HepG2 (cell line): ENCODE measurements at regions not wholly inside any gene's neighbourhood (a gene's known extent, or its start where the extent isn't known, plus 50 kb on each side); places are given as distances from the start of the nearest gene placed in this dataset.

Experiments used
- ATAC-seq: fragments of 200-7000 bp; cut with Tn5 transposase; 3 replicates; pipeline ENCODE4 v1.9.1; 2020; ENCODE audit warnings: mild to moderate bottlenecking, moderate library complexity
- BruUV-seq: library from RNA; stranded (reverse); fragments of 400-500 nt; replicated peaks from 2 replicates; lab custom pipeline; 2021; lab: Mats Ljungman, UMichigan
- CTCF ChIA-PET: fragments of 300-600 bp; formaldehyde crosslinking; extraction: SDS; loops from one replicate; lab custom pipeline; 2021; ENCODE audit warnings: low total read pairs, inconsistent platforms, low intra/inter-chr PET ratio; lab: Yijun Ruan, JAX
- POLR2A ChIA-PET: fragments of 350-600 bp; sonication (Branson Sonifier 250); formaldehyde crosslinking; loops from one replicate; lab custom pipeline; 2020; ENCODE audit warnings: antibody characterized with exemption, inconsistent platforms; lab: Yijun Ruan, JAX
- DNase-seq: peaks from one replicate; pipeline ENCODE4 v3.0.0-alpha.2; 2015; ENCODE audit warnings: low spot score
- FAIRE-seq: peaks from 3 replicates; lab custom pipeline; 2011; peaks lifted over from hg19 to GRCh38; lab: Jason Lieb, UNC
- H2AFZ ChIP-seq: one replicate; pipeline ENCODE4 v1.6.1; 2011; ENCODE audit warnings: low read length, inconsistent platforms
- H3K27ac ChIP-seq: fragments of 300-600 bp; 3 replicates; pipeline ENCODE4 v1.8.0; 2011; ENCODE audit warnings: mixed run types, mild to moderate bottlenecking, mixed read lengths, low read length, inconsistent platforms; ENCODE audit not compliant: insufficient read depth; ENCODE audit errors: extremely low read length
- H3K27me3 ChIP-seq, 2 experiments: fragments of 200-600 bp in 1 of 2; 2 replicates in 1 of 2; 3 replicates in 1 of 2; pipeline versions ENCODE4 v1.6.0 to v1.8.0; 2011; ENCODE audit warnings: low read length in 2 of 2, mild to moderate bottlenecking in 2 of 2, moderate library complexity in 2 of 2, inconsistent platforms in 1 of 2; ENCODE audit not compliant: insufficient read depth in 2 of 2, control insufficient read depth in 1 of 2
- H3K36me3 ChIP-seq, 2 experiments: fragments of 200-600 bp in 1 of 2; replicated peaks in 1 of 2; 2 replicates in 1 of 2; 3 replicates in 1 of 2; pipeline versions ENCODE4 v1.5.1 to v1.8.0; 2011; ENCODE audit warnings: low read length in 2 of 2, inconsistent platforms in 1 of 2; ENCODE audit not compliant: insufficient read depth in 2 of 2, control insufficient read depth in 1 of 2
- H3K4me1 ChIP-seq: 2 replicates; pipeline ENCODE4 v1.5.1; 2012; ENCODE audit warnings: low read length, inconsistent platforms; ENCODE audit not compliant: insufficient read depth
- H3K4me2 ChIP-seq: 2 replicates; pipeline ENCODE4 v1.6.0; 2011; ENCODE audit warnings: low read depth, low read length, inconsistent platforms
- H3K4me3 ChIP-seq, 3 experiments: fragments of 200-600 bp in 1 of 3; sonication (generic), shearing (Covaris generic) in 1 of 3; replicated peaks in 1 of 3; 2 replicates each; pipeline ENCODE4 v1.5.1; 2011 to 2016; ENCODE audit warnings: low read length in 3 of 3, inconsistent platforms in 2 of 3, low read depth in 2 of 3, mild to moderate bottlenecking in 2 of 3, control low read depth in 1 of 3, mixed read lengths in 1 of 3; ENCODE audit not compliant: insufficient read depth in 1 of 3
- H3K79me2 ChIP-seq: one replicate; pipeline ENCODE4 v1.6.1; 2011; ENCODE audit warnings: low read length, inconsistent platforms; ENCODE audit not compliant: insufficient read depth
- H3K9ac ChIP-seq: 2 replicates; pipeline ENCODE4 v1.6.0; 2011; ENCODE audit warnings: mild to moderate bottlenecking, low read depth, low read length, inconsistent platforms; ENCODE audit not compliant: insufficient read depth
- H3K9me3 ChIP-seq: 2 replicates; pipeline ENCODE4 v1.5.1; 2012; ENCODE audit warnings: mild to moderate bottlenecking, low read length
- H4K20me1 ChIP-seq: 2 replicates; pipeline ENCODE4 v1.6.0; 2011; ENCODE audit warnings: inconsistent platforms, mild to moderate bottlenecking, low read length, moderate library complexity; ENCODE audit not compliant: insufficient read depth
- HNRNPL ChIP-seq: fragments of 200-400 bp; formaldehyde crosslinking; IDR thresholded peaks from 2 replicates; pipeline ENCODE4 v1.6.1; 2017; ENCODE audit warnings: mild to moderate bottlenecking, low read depth, low read length
- MED13 ChIP-seq: sonication (generic); formaldehyde crosslinking; IDR thresholded peaks from 2 replicates; pipeline ENCODE4 v1.5.0; 2020; ENCODE audit warnings: missing genetic modification reagents
- REXO4 ChIP-seq: sonication (generic); formaldehyde crosslinking; IDR thresholded peaks from 2 replicates; pipeline ENCODE4 v1.8.0; 2022; ENCODE audit warnings: missing genetic modification reagents, mild to moderate bottlenecking, borderline replicate concordance
- TFAP4 ChIP-seq: sonication (generic); IDR thresholded peaks from 2 replicates; pipeline ENCODE4 v1.6.1; 2016; ENCODE audit warnings: low read depth, borderline replicate concordance
- ZBTB46 ChIP-seq: sonication (generic); formaldehyde crosslinking; IDR thresholded peaks from 2 replicates; pipeline ENCODE4 v1.4.0; 2020; ENCODE audit warnings: mild to moderate bottlenecking, missing genetic modification reagents, borderline replicate concordance
- ZNF354B ChIP-seq: sonication (generic); formaldehyde crosslinking; IDR thresholded peaks from 2 replicates; pipeline ENCODE4 v1.8.0; 2022; ENCODE audit warnings: mild to moderate bottlenecking, missing genetic modification reagents
- ZSCAN20 ChIP-seq: sonication (generic); formaldehyde crosslinking; IDR thresholded peaks from 2 replicates; pipeline ENCODE4 v1.4.0; 2020; ENCODE audit warnings: missing genetic modification reagents, mild to moderate bottlenecking, borderline replicate concordance
- WGBS: methylation state at CpG from one replicate; pipeline ENCODE4 v1.1.6; 2017; ENCODE audit warnings: low lambda C conversion rate; 5-methylcytosine and 5-hydroxymethylcytosine counted together
- in situ Hi-C: cut with HindIII; loops from 2 replicates; pipeline ENCODE4 v1.10.0; 2017; ENCODE audit warnings: low pct_unique_long_range_greater_than_20kb; ENCODE audit not compliant: extremely low pct_ligation_motif_present
- intact Hi-C: fragments of 100-400 bp; cut with micrococcal nuclease; formaldehyde crosslinking; loops from one replicate; pipeline ENCODE4 v1.10.0; 2022; ENCODE audit not compliant: unreplicated experiment

GRCh38 chr16:79966226-79966625 is 365.7 kb upstream of the MAF start:
- in situ Hi-C loops = no loop called here
- Histone ChIP-seq H3K4me1 (no peaks in the 10 kb centered on the region), H4K20me1 (no peaks in the 10 kb centered on the region), H3K27ac (no peak overlapping the region), H3K4me2 (no peak overlapping the region), H3K27me3 (no peaks in the 10 kb centered on the region), H2AFZ (no peak overlapping the region), H3K79me2 (no peaks in the 10 kb centered on the region), H3K4me3 (no peak overlapping the region), H3K9me3 (0 out of 2 replicates have a peak, but pooled peaks cover 4% of the 10 kb centered on the region), H3K9ac (no peak overlapping the region), H3K36me3 (no peaks in the 10 kb centered on the region)
- no peak for FAIRE-seq
- no TSS peak for BruUV-seq
- DNase-seq = no peak
- ChIA-PET POLR2A (no interaction called here), CTCF (no interaction called here)
- no peak for ATAC-seq
- 0% methylated on average over 2 of the region's 2 CpGs for WGBS
- intact Hi-C loops = no loop called here
- no peak for TF ChIP-seq ZNF354B (CRISPR knock-in tag)
- TF ChIP-seq ZBTB46 (CRISPR knock-in tag) = no peak
- no peak for TF ChIP-seq ZSCAN20 (CRISPR knock-in tag)
- TF ChIP-seq HNRNPL = no peak
- no peak for TF ChIP-seq MED13 (CRISPR knock-in tag)
- TF ChIP-seq TFAP4 = no peak
- TF ChIP-seq REXO4 = no peak
